GM18909 (cell line): ENCODE measurements at regions not wholly inside any gene's neighbourhood (a gene's known extent, or its start where the extent isn't known, plus 50 kb on each side); places are given as distances from the start of the nearest gene placed in this dataset.

Experiments used
- ATAC-seq: cut with Tn5 transposase; IDR thresholded peaks from one replicate; pipeline ENCODE4 v1.9.1; 2021; ENCODE audit warnings: mild to moderate bottlenecking; ENCODE audit not compliant: unreplicated experiment, poor library complexity

- ATAC-seq, result no peak
Measured at GRCh38 chr5:57836331-57836730, 353.7 kb upstream of the ACTBL2 start.

- ATAC-seq, result no peak
Measured at GRCh38 chr5:57834829-57835608, 352.4 kb upstream of the ACTBL2 start.

GRCh38 chr5:57833489-57833888 lies 350.9 kb upstream of the ACTBL2 start:
- no peak for ATAC-seq

- ATAC-seq, result no peak
Measured at GRCh38 chr5:57832875-57833274, 350.3 kb upstream of the ACTBL2 start.

- no peak for ATAC-seq
Measured at GRCh38 chr5:57831932-57832331, 349.3 kb upstream of the ACTBL2 start.

GRCh38 chr5:57831090-57831489 lies 348.5 kb upstream of the ACTBL2 start:
- no peak for ATAC-seq

- ATAC-seq, result no peak
Measured at GRCh38 chr5:57828221-57828620, 345.6 kb upstream of the ACTBL2 start.

GRCh38 chr5:57825031-57825686 lies 342.5 kb upstream of the ACTBL2 start:
- ATAC-seq, result no peak

GRCh38 chr5:57824623-57825022 lies 342.0 kb upstream of the ACTBL2 start:
- no peak for ATAC-seq

GRCh38 chr5:57824047-57824446 lies 341.4 kb upstream of the ACTBL2 start:
- ATAC-seq, result no peak

- ATAC-seq, result no peak
Measured at GRCh38 chr5:57822651-57823050, 340.0 kb upstream of the ACTBL2 start.

- no peak for ATAC-seq
Measured at GRCh38 chr5:57818397-57818796, 335.8 kb upstream of the ACTBL2 start.

- ATAC-seq, result no peak
Measured at GRCh38 chr5:57817924-57818323, 335.3 kb upstream of the ACTBL2 start.

GRCh38 chr5:57817001-57817453 lies 334.4 kb upstream of the ACTBL2 start:
- no peak for ATAC-seq

GRCh38 chr5:57816108-57816507 lies 333.5 kb upstream of the ACTBL2 start:
- ATAC-seq, result no peak

GRCh38 chr5:57805732-57806131 lies 323.1 kb upstream of the ACTBL2 start:
- ATAC-seq, result no peak

GRCh38 chr5:57805170-57805569 lies 322.6 kb upstream of the ACTBL2 start:
- no peak for ATAC-seq

GRCh38 chr5:57804505-57804904 lies 321.9 kb upstream of the ACTBL2 start:
- no peak for ATAC-seq

- ATAC-seq, result no peak
Measured at GRCh38 chr5:57804007-57804444, 321.4 kb upstream of the ACTBL2 start.

GRCh38 chr5:57802131-57802530 lies 319.5 kb upstream of the ACTBL2 start:
- ATAC-seq, result no peak

GRCh38 chr5:57795203-57795602 lies 312.6 kb upstream of the ACTBL2 start:
- no peak for ATAC-seq

- ATAC-seq, result no peak
Measured at GRCh38 chr5:57791875-57792274, 309.3 kb upstream of the ACTBL2 start.
